Astrocyte (in vitro differentiated cells and primary cell): ENCODE measurements at regions not wholly inside any gene's neighbourhood (a gene's known extent, or its start where the extent isn't known, plus 50 kb on each side); places are given as distances from the start of the nearest gene placed in this dataset.

Experiments
- DNase-seq: peaks from one replicate; pipeline ENCODE4 v3.0.0-alpha.2; 2010; ENCODE audit warnings: low read depth
- FAIRE-seq: peaks from 2 replicates; lab custom pipeline; 2011; peaks lifted over from hg19 to GRCh38; lab: Jason Lieb, UNC
- H2AFZ ChIP-seq: 2 replicates; pipeline ENCODE4 v1.6.0; 2012; ENCODE audit warnings: low read depth, low read length, inconsistent platforms
- H3K27ac ChIP-seq: 2 replicates; pipeline ENCODE4 v1.5.1; 2011; ENCODE audit warnings: low read depth, low read length, inconsistent platforms
- H3K27me3 ChIP-seq: 2 replicates; pipeline ENCODE4 v1.6.0; 2011; ENCODE audit warnings: low read length, inconsistent platforms; ENCODE audit not compliant: insufficient read depth
- H3K36me3 ChIP-seq: 2 replicates; pipeline ENCODE4 v1.5.1; 2011; ENCODE audit warnings: low read length, inconsistent platforms; ENCODE audit not compliant: insufficient read depth
- H3K4me1 ChIP-seq: 2 replicates; pipeline ENCODE4 v1.5.1; 2011; ENCODE audit warnings: low read length, inconsistent platforms; ENCODE audit not compliant: insufficient read depth
- H3K4me2 ChIP-seq: 2 replicates; pipeline ENCODE4 v1.6.0; 2012; ENCODE audit warnings: low read length, inconsistent platforms
- H3K4me3 ChIP-seq: 2 replicates; pipeline ENCODE4 v1.5.1; 2011; ENCODE audit warnings: low read depth, mild to moderate bottlenecking, low read length, inconsistent platforms; ENCODE audit not compliant: insufficient read depth
- H3K79me2 ChIP-seq: 2 replicates; pipeline ENCODE4 v1.6.0; 2012; ENCODE audit warnings: mild to moderate bottlenecking, low read length, inconsistent platforms; ENCODE audit not compliant: insufficient read depth
- H3K9ac ChIP-seq: 2 replicates; pipeline ENCODE4 v1.6.0; 2012; ENCODE audit warnings: mild to moderate bottlenecking, low read length, inconsistent platforms
- H3K9me3 ChIP-seq: 2 replicates; pipeline ENCODE4 v1.5.1; 2012; ENCODE audit warnings: low read depth, mild to moderate bottlenecking, low read length, inconsistent platforms; ENCODE audit not compliant: insufficient read depth
- H4K20me1 ChIP-seq: 2 replicates; pipeline ENCODE4 v1.6.0; 2012; ENCODE audit warnings: low read length, inconsistent platforms; ENCODE audit not compliant: insufficient read depth
- H3K27ac Mint-ChIP-seq: one replicate; pipeline ENCODE4 v1.8.0; 2021; ENCODE audit warnings: mild to moderate bottlenecking, mixed read lengths; ENCODE audit not compliant: unreplicated experiment
- H3K27me3 Mint-ChIP-seq: one replicate; pipeline ENCODE4 v1.8.0; 2021; ENCODE audit warnings: low read depth, mixed read lengths; ENCODE audit not compliant: unreplicated experiment
- H3K36me3 Mint-ChIP-seq: one replicate; pipeline ENCODE4 v1.8.0; 2021; ENCODE audit warnings: low read depth, mixed read lengths; ENCODE audit not compliant: unreplicated experiment
- H3K4me1 Mint-ChIP-seq: one replicate; pipeline ENCODE4 v1.8.0; 2021; ENCODE audit warnings: low read depth, mixed read lengths; ENCODE audit not compliant: unreplicated experiment
- H3K4me3 Mint-ChIP-seq: one replicate; pipeline ENCODE4 v1.8.0; 2021; ENCODE audit warnings: mild to moderate bottlenecking, moderate library complexity, mixed read lengths; ENCODE audit not compliant: unreplicated experiment
- H3K9me3 Mint-ChIP-seq: one replicate; pipeline ENCODE4 v1.8.0; 2021; ENCODE audit warnings: mild to moderate bottlenecking, mixed read lengths; ENCODE audit not compliant: unreplicated experiment
- EZH2 ChIP-seq: IDR thresholded peaks from 2 replicates; pipeline ENCODE4 v1.6.1; 2012; ENCODE audit warnings: mild to moderate bottlenecking, low read length, inconsistent platforms; ENCODE audit not compliant: insufficient read depth
- TF ChIP-seq, protein P1 (sequence below): IDR thresholded peaks from 2 replicates; pipeline ENCODE4 v1.5.1; 2011; ENCODE audit warnings: low read depth, mild to moderate bottlenecking, inconsistent platforms, low read length, moderate library complexity; ENCODE audit not compliant: insufficient read depth

GRCh38 chr14:59123531-59123930 lies 64.9 kb upstream of the DAAM1 start:
- H3K4me3 Mint-ChIP-seq: no peak overlapping the region
- Histone ChIP-seq H2AFZ (no peak overlapping the region), H3K4me1 (no peaks in the 10 kb centered on the region), H3K27me3 (no peaks in the 10 kb centered on the region), H3K36me3 (no peaks in the 10 kb centered on the region), H3K9ac (no peak overlapping the region), H3K4me2 (no peak overlapping the region), H3K79me2 (no peaks in the 10 kb centered on the region), H3K4me3 (no peak overlapping the region), H3K27ac (no peak overlapping the region), H3K9me3 (no peaks in the 10 kb centered on the region), H4K20me1 (no peaks in the 10 kb centered on the region)
- FAIRE-seq: no peak
- no peak for DNase-seq
- H3K27ac Mint-ChIP-seq: no peak overlapping the region
- H3K36me3 Mint-ChIP-seq: no peaks in the 10 kb centered on the region
- no peak for TF ChIP-seq EZH2
- TF ChIP-seq, protein P1, sequence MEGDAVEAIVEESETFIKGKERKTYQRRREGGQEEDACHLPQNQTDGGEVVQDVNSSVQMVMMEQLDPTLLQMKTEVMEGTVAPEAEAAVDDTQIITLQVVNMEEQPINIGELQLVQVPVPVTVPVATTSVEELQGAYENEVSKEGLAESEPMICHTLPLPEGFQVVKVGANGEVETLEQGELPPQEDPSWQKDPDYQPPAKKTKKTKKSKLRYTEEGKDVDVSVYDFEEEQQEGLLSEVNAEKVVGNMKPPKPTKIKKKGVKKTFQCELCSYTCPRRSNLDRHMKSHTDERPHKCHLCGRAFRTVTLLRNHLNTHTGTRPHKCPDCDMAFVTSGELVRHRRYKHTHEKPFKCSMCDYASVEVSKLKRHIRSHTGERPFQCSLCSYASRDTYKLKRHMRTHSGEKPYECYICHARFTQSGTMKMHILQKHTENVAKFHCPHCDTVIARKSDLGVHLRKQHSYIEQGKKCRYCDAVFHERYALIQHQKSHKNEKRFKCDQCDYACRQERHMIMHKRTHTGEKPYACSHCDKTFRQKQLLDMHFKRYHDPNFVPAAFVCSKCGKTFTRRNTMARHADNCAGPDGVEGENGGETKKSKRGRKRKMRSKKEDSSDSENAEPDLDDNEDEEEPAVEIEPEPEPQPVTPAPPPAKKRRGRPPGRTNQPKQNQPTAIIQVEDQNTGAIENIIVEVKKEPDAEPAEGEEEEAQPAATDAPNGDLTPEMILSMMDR: no peak
- H3K9me3 Mint-ChIP-seq: no peaks in the 10 kb centered on the region
- H3K4me1 Mint-ChIP-seq: peaks cover 7% of the 10 kb centered on the region
- H3K27me3 Mint-ChIP-seq: no peaks in the 10 kb centered on the region

GRCh38 chr14:59123975-59124374 lies 64.5 kb upstream of the DAAM1 start:
- no peaks in the 10 kb centered on the region for H3K9me3 Mint-ChIP-seq
- no peaks in the 10 kb centered on the region for H4K20me1 ChIP-seq
- no peaks in the 10 kb centered on the region for H3K36me3 Mint-ChIP-seq
- H3K4me3 ChIP-seq: no peak overlapping the region
- H3K9me3 ChIP-seq: no peaks in the 10 kb centered on the region
- no peak overlapping the region for H3K4me3 Mint-ChIP-seq
- no peak overlapping the region for H3K27ac ChIP-seq
- H3K4me1 ChIP-seq: no peaks in the 10 kb centered on the region
- TF ChIP-seq, protein P1: peak; percentile 28
- no peak for TF ChIP-seq EZH2
- DNase-seq (no peak), FAIRE-seq (peak; percentile 68)
- no peaks in the 10 kb centered on the region for H3K27me3 ChIP-seq
- H3K79me2 ChIP-seq: no peaks in the 10 kb centered on the region
- H3K36me3 ChIP-seq: no peaks in the 10 kb centered on the region
- H3K4me2 ChIP-seq: no peak overlapping the region
- H3K27ac Mint-ChIP-seq: no peak overlapping the region
- H3K27me3 Mint-ChIP-seq: no peaks in the 10 kb centered on the region
- no peak overlapping the region for H3K9ac ChIP-seq
- no peak overlapping the region for H2AFZ ChIP-seq
- peaks cover 6% of the 10 kb centered on the region for H3K4me1 Mint-ChIP-seq

DNA sequence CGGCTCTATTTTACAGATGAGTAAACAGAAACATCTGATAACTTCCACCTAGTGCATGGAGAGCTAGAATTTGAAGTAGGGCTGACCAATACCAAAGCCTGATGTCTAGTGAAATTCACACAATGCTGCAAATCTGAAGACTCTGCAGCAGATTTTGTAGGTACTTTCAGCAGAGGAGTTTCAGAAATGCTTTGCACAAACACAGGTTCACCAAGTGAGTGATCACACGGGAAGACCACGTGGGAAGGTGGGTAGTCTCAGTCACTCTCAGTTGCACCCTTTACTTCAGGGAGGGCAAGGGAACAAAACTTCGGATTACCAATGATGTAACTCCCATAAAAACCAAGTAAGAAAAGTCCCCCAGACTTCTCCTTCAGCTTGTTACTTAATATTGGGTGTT lies 63.3 kb upstream of the DAAM1 start:
- Histone ChIP-seq H3K9me3 (no peaks in the 10 kb centered on the region), H3K27me3 (no peaks in the 10 kb centered on the region), H3K4me2 (no peak overlapping the region), H3K4me3 (no peak overlapping the region), H3K9ac (no peak overlapping the region), H3K4me1 (no peaks in the 10 kb centered on the region), H3K27ac (no peak overlapping the region), H4K20me1 (no peaks in the 10 kb centered on the region), H2AFZ (no peak overlapping the region), H3K36me3 (no peaks in the 10 kb centered on the region), H3K79me2 (no peaks in the 10 kb centered on the region)
- Mint-ChIP-seq H3K27me3 (no peaks in the 10 kb centered on the region), H3K9me3 (no peaks in the 10 kb centered on the region), H3K4me3 (no peak overlapping the region), H3K27ac (no peak overlapping the region), H3K36me3 (no peaks in the 10 kb centered on the region), H3K4me1 (no peaks in the 10 kb centered on the region)
- TF ChIP-seq, protein P1: no peak
- TF ChIP-seq EZH2: no peak
- no peak for FAIRE-seq
- DNase-seq: no peak
